ENCODE measurements at regions not wholly inside any gene's neighbourhood (a gene's known extent, or its start where the extent isn't known, plus 50 kb on each side); places are given as distances from the start of the nearest gene placed in this dataset.

GRCh38 chr12:81874166-81874565 is 115.0 kb upstream of the PPFIA2 start:
- no peak overlapping the region for H3K4me2 ChIP-seq (ENCODE audit: low read depth, low read length)
- no peaks in the 10 kb centered on the region for H3K9me3 ChIP-seq (replicated peaks; ENCODE audit: insufficient read depth, low read length)
- H3K4me1 ChIP-seq (ENCODE audit: low read length) = no peaks in the 10 kb centered on the region
- no peak overlapping the region for H3K9ac ChIP-seq (ENCODE audit: low read length)
- no peak overlapping the region for H3K4me3 ChIP-seq (ENCODE audit: low read length)
- H3K9me2 ChIP-seq (replicated peaks; ENCODE audit: insufficient read depth, low read length) = no peaks in the 10 kb centered on the region
- no peaks in the 10 kb centered on the region for H3K36me3 ChIP-seq (replicated peaks; ENCODE audit: insufficient read depth, low read length)
- no peak for TF ChIP-seq CTCF (IDR thresholded peaks at IDR 0.05; ENCODE audit: low read length)
- no peak for TF ChIP-seq EZH2phosphoT487 (IDR thresholded peaks at IDR 0.05; ENCODE audit: low read length)
- TF ChIP-seq EZH2 (optimal IDR thresholded peaks at IDR 0.05; ENCODE audit: low read depth, low read length) = no peak
- no peak overlapping the region for H3K27ac ChIP-seq (ENCODE audit: low read length)
- H4K20me1 ChIP-seq (ENCODE audit: insufficient read depth, low read length) = no peaks in the 10 kb centered on the region
- DNase-seq = no peak
- no peak overlapping the region for H2AFZ ChIP-seq (ENCODE audit: low read length)
- no peaks in the 10 kb centered on the region for H3K27me3 ChIP-seq (replicated peaks; ENCODE audit: insufficient read depth, low read length)
- H3F3A ChIP-seq (ENCODE audit: insufficient read depth, low read length) = no peaks in the 10 kb centered on the region
- no peaks in the 10 kb centered on the region for H3K79me2 ChIP-seq (ENCODE audit: low read length)

GRCh38 chr12:81872400-81872799 is 113.2 kb upstream of the PPFIA2 start:
- Histone ChIP-seq H3K9ac (ENCODE audit: low read length) (no peak overlapping the region), H2AFZ (ENCODE audit: low read length) (no peak overlapping the region), H3K36me3 (replicated peaks; ENCODE audit: insufficient read depth, low read length) (no peaks in the 10 kb centered on the region), H3F3A (ENCODE audit: insufficient read depth, low read length) (no peaks in the 10 kb centered on the region), H3K4me1 (ENCODE audit: low read length) (no peaks in the 10 kb centered on the region), H3K9me2 (replicated peaks; ENCODE audit: insufficient read depth, low read length) (no peaks in the 10 kb centered on the region), H3K79me2 (ENCODE audit: low read length) (no peaks in the 10 kb centered on the region), H3K9me3 (replicated peaks; ENCODE audit: insufficient read depth, low read length) (no peaks in the 10 kb centered on the region), H3K27me3 (replicated peaks; ENCODE audit: insufficient read depth, low read length) (no peaks in the 10 kb centered on the region), H3K27ac (ENCODE audit: low read length) (no peak overlapping the region), H3K4me2 (ENCODE audit: low read depth, low read length) (no peak overlapping the region), H3K4me3 (ENCODE audit: low read length) (no peak overlapping the region), H4K20me1 (ENCODE audit: insufficient read depth, low read length) (no peaks in the 10 kb centered on the region)
- no peak for DNase-seq
- no peak for TF ChIP-seq EZH2phosphoT487 (IDR thresholded peaks at IDR 0.05; ENCODE audit: low read length)
- TF ChIP-seq EZH2 (optimal IDR thresholded peaks at IDR 0.05; ENCODE audit: low read depth, low read length) = no peak
- no peak for TF ChIP-seq CTCF (IDR thresholded peaks at IDR 0.05; ENCODE audit: low read length)

- H3K27me3 ChIP-seq (replicated peaks; ENCODE audit: insufficient read depth, low read length) = no peaks in the 10 kb centered on the region
- no peaks in the 10 kb centered on the region for H3F3A ChIP-seq (ENCODE audit: insufficient read depth, low read length)
- H4K20me1 ChIP-seq (ENCODE audit: insufficient read depth, low read length) = no peaks in the 10 kb centered on the region
- H3K9ac ChIP-seq (ENCODE audit: low read length) = no peak overlapping the region
- no peaks in the 10 kb centered on the region for H3K79me2 ChIP-seq (ENCODE audit: low read length)
- DNase-seq = no peak
- H3K4me3 ChIP-seq (ENCODE audit: low read length) = no peak overlapping the region
- H3K9me2 ChIP-seq (replicated peaks; ENCODE audit: insufficient read depth, low read length) = no peaks in the 10 kb centered on the region
- TF ChIP-seq CTCF (IDR thresholded peaks at IDR 0.05; ENCODE audit: low read length) = no peak
- no peak for TF ChIP-seq EZH2 (optimal IDR thresholded peaks at IDR 0.05; ENCODE audit: low read depth, low read length)
- no peak for TF ChIP-seq EZH2phosphoT487 (IDR thresholded peaks at IDR 0.05; ENCODE audit: low read length)
- H3K27ac ChIP-seq (ENCODE audit: low read length) = no peak overlapping the region
- H3K4me2 ChIP-seq (ENCODE audit: low read depth, low read length) = no peak overlapping the region
- no peaks in the 10 kb centered on the region for H3K4me1 ChIP-seq (ENCODE audit: low read length)
- no peaks in the 10 kb centered on the region for H3K36me3 ChIP-seq (replicated peaks; ENCODE audit: insufficient read depth, low read length)
- H2AFZ ChIP-seq (ENCODE audit: low read length) = no peak overlapping the region
- H3K9me3 ChIP-seq (replicated peaks; ENCODE audit: insufficient read depth, low read length) = no peaks in the 10 kb centered on the region
Measured at GRCh38 chr12:81866081-81866480, 106.9 kb upstream of the PPFIA2 start.

Measured in MM.1S (cell line).